Endothelial cell (in vitro differentiated cells): ENCODE measurements at regions not wholly inside any gene's neighbourhood (a gene's known extent, or its start where the extent isn't known, plus 50 kb on each side); places are given as distances from the start of the nearest gene placed in this dataset.

Experiments used
- DNase-seq: peaks from one replicate; pipeline ENCODE4 v3.0.0; 2021; ENCODE audit warnings: low spot score
- H3K27ac Mint-ChIP-seq: one replicate; pipeline ENCODE4 v1.8.0; 2021; ENCODE audit warnings: mixed read lengths, inconsistent platforms; ENCODE audit not compliant: unreplicated experiment
- H3K27me3 Mint-ChIP-seq: one replicate; pipeline ENCODE4 v1.8.0; 2021; ENCODE audit warnings: mild to moderate bottlenecking, moderate library complexity, mixed read lengths, inconsistent platforms; ENCODE audit not compliant: unreplicated experiment
- H3K36me3 Mint-ChIP-seq: one replicate; pipeline ENCODE4 v1.8.0; 2021; ENCODE audit warnings: mild to moderate bottlenecking, low read depth, mixed read lengths, inconsistent platforms; ENCODE audit not compliant: unreplicated experiment
- H3K4me1 Mint-ChIP-seq: one replicate; pipeline ENCODE4 v1.8.0; 2021; ENCODE audit warnings: mild to moderate bottlenecking, mixed read lengths, inconsistent platforms; ENCODE audit not compliant: unreplicated experiment
- H3K4me3 Mint-ChIP-seq: one replicate; pipeline ENCODE4 v1.8.0; 2021; ENCODE audit warnings: mild to moderate bottlenecking, mixed read lengths, inconsistent platforms; ENCODE audit not compliant: unreplicated experiment
- H3K9me3 Mint-ChIP-seq: one replicate; pipeline ENCODE4 v1.8.0; 2021; ENCODE audit warnings: mixed read lengths, inconsistent platforms; ENCODE audit not compliant: unreplicated experiment
- CTCF ChIP-seq: fragments of 200-600 bp; sonication (generic); IDR thresholded peaks from one replicate; pipeline ENCODE4 v1.5.0; 2021; ENCODE audit warnings: antibody characterized with exemption; ENCODE audit not compliant: unreplicated experiment

GRCh38 chr3:25128735-25129134, 299.3 kb upstream of the RARB start:
- no peaks in the 10 kb centered on the region for H3K36me3 Mint-ChIP-seq
- H3K4me3 Mint-ChIP-seq, result no peak overlapping the region
- TF ChIP-seq CTCF, result no peak
- no peaks in the 10 kb centered on the region for H3K4me1 Mint-ChIP-seq
- no peak for DNase-seq
- H3K27me3 Mint-ChIP-seq, result no peaks in the 10 kb centered on the region
- no peaks in the 10 kb centered on the region for H3K9me3 Mint-ChIP-seq
- no peak overlapping the region for H3K27ac Mint-ChIP-seq

- H3K4me3 Mint-ChIP-seq, result no peak overlapping the region
- no peaks in the 10 kb centered on the region for H3K9me3 Mint-ChIP-seq
- no peak overlapping the region for H3K27ac Mint-ChIP-seq
- no peak for DNase-seq
- H3K27me3 Mint-ChIP-seq, result no peaks in the 10 kb centered on the region
- no peak for TF ChIP-seq CTCF
- H3K4me1 Mint-ChIP-seq, result no peaks in the 10 kb centered on the region
- H3K36me3 Mint-ChIP-seq, result no peaks in the 10 kb centered on the region
Measured at GRCh38 chr3:25130724-25131520, 297.1 kb upstream of the RARB start.

GRCh38 chr3:25133588-25133987, 294.5 kb upstream of the RARB start:
- Mint-ChIP-seq H3K4me1 (no peaks in the 10 kb centered on the region), H3K36me3 (no peaks in the 10 kb centered on the region), H3K27ac (no peak overlapping the region), H3K27me3 (no peaks in the 10 kb centered on the region), H3K9me3 (no peaks in the 10 kb centered on the region), H3K4me3 (no peak overlapping the region)
- no peak for DNase-seq
- no peak for TF ChIP-seq CTCF

GRCh38 chr3:25137606-25138005, 290.5 kb upstream of the RARB start:
- H3K27ac Mint-ChIP-seq, result no peak overlapping the region
- H3K36me3 Mint-ChIP-seq, result no peaks in the 10 kb centered on the region
- no peaks in the 10 kb centered on the region for H3K4me1 Mint-ChIP-seq
- no peaks in the 10 kb centered on the region for H3K9me3 Mint-ChIP-seq
- TF ChIP-seq CTCF, result no peak
- no peaks in the 10 kb centered on the region for H3K27me3 Mint-ChIP-seq
- DNase-seq, result no peak
- H3K4me3 Mint-ChIP-seq, result no peak overlapping the region

GRCh38 chr3:25139267-25139666, 288.8 kb upstream of the RARB start:
- no peak for TF ChIP-seq CTCF
- Mint-ChIP-seq H3K4me3 (no peak overlapping the region), H3K27ac (no peak overlapping the region), H3K4me1 (no peaks in the 10 kb centered on the region), H3K27me3 (no peaks in the 10 kb centered on the region), H3K36me3 (no peaks in the 10 kb centered on the region), H3K9me3 (no peaks in the 10 kb centered on the region)
- no peak for DNase-seq
